HL-60 (cell line): ENCODE measurements at regions not wholly inside any gene's neighbourhood (a gene's known extent, or its start where the extent isn't known, plus 50 kb on each side); places are given as distances from the start of the nearest gene placed in this dataset.

ENCODE experiments used
- DNase-seq, 2 experiments: peaks; one replicate each; pipeline ENCODE4 v3.0.0-alpha.2; 2010 to 2020; ENCODE audit warnings: low read depth in 1 of 2, low spot score in 1 of 2
- H3K27ac ChIP-seq: fragments of 250-450 bp; sonication (Bioruptor Pico); replicated peaks from 2 replicates; pipeline ENCODE4 v1.5.1; 2020; ENCODE audit warnings: mild to moderate bottlenecking, moderate library complexity
- H3K27me3 ChIP-seq: fragments of 250-450 bp; sonication (Bioruptor Pico); 2 replicates; pipeline ENCODE4 v1.5.1; 2021; ENCODE audit warnings: mild to moderate bottlenecking, moderate library complexity; ENCODE audit not compliant: insufficient read depth, poor library complexity, severe bottlenecking
- H3K4me3 ChIP-seq: replicated peaks from 2 replicates; pipeline ENCODE4 v1.5.1; 2011; ENCODE audit warnings: mild to moderate bottlenecking, control low read depth, low read length; ENCODE audit not compliant: insufficient read depth
- CTCF ChIP-seq: IDR thresholded peaks from one replicate; pipeline ENCODE4 v1.5.1; 2011; ENCODE audit warnings: low read length, control low read depth, inconsistent platforms; ENCODE audit not compliant: insufficient read depth
- GABPA ChIP-seq: IDR thresholded peaks from 2 replicates; pipeline ENCODE4 v1.6.1; 2012; ENCODE audit warnings: low read depth
- POLR2AphosphoS5 ChIP-seq: IDR thresholded peaks from 2 replicates; pipeline ENCODE4 v1.6.1; 2012; ENCODE audit warnings: low read depth
- REST ChIP-seq: IDR thresholded peaks from 2 replicates; pipeline ENCODE4 v1.6.1; 2012; ENCODE audit warnings: low read depth; ENCODE audit not compliant: insufficient replicate concordance
- SPI1 ChIP-seq: IDR thresholded peaks from 2 replicates; pipeline ENCODE4 v1.6.1; 2012; ENCODE audit warnings: low read depth, mild to moderate bottlenecking, borderline replicate concordance

- TF ChIP-seq SPI1, result no peak
- no peak for TF ChIP-seq CTCF
- no peak for TF ChIP-seq POLR2AphosphoS5
- TF ChIP-seq REST, result no peak
- no peak for TF ChIP-seq GABPA
- no peak overlapping the region for H3K27ac ChIP-seq
Measured at GRCh38 chr7:46550864-46551263, 629.8 kb upstream of the IGFBP3 start.

GRCh38 chr7:46549892-46550639 is 629.0 kb upstream of the IGFBP3 start:
- TF ChIP-seq REST (no peak), POLR2AphosphoS5 (no peak), SPI1 (no peak), GABPA (no peak), CTCF (no peak)
- Histone ChIP-seq H3K27me3 (no peaks in the 10 kb centered on the region), H3K4me3 (no peak overlapping the region), H3K27ac (no peak overlapping the region)
- DNase-seq, result no peak

More at GRCh38 chr7:46550864-46551263, 629.8 kb upstream of the IGFBP3 start:
- H3K4me3 ChIP-seq, result no peak overlapping the region
- no peaks in the 10 kb centered on the region for H3K27me3 ChIP-seq
- no peak for DNase-seq

GRCh38 chr7:46549347-46549746 is 628.3 kb upstream of the IGFBP3 start:
- no peak for TF ChIP-seq GABPA
- TF ChIP-seq SPI1, result no peak
- no peak for TF ChIP-seq REST
- no peak for TF ChIP-seq POLR2AphosphoS5
- no peak for TF ChIP-seq CTCF
- Histone ChIP-seq H3K27ac (no peak overlapping the region), H3K4me3 (no peak overlapping the region), H3K27me3 (no peaks in the 10 kb centered on the region)
- DNase-seq, result no peak
